ENCODE measurements at regions not wholly inside any gene's neighbourhood (a gene's known extent, or its start where the extent isn't known, plus 50 kb on each side); places are given as distances from the start of the nearest gene placed in this dataset.

- Histone ChIP-seq H4K20me1 (ENCODE audit: insufficient read depth) (no peaks in the 10 kb centered on the region), H3F3A (ENCODE audit: insufficient read depth, low read depth) (no peaks in the 10 kb centered on the region), H3K27ac (no peak overlapping the region), H3K9me3 (ENCODE audit: insufficient read depth, low read depth) (no peaks in the 10 kb centered on the region), H3K4me2 (no peak overlapping the region), H3K27me3 (ENCODE audit: insufficient read depth, low read depth) (no peaks in the 10 kb centered on the region), H3K4me3 (no peak overlapping the region), H3K36me3 (ENCODE audit: low read depth) (no peaks in the 10 kb centered on the region), H2AFZ (no peak overlapping the region), H3K9me2 (ENCODE audit: insufficient read depth) (no peaks in the 10 kb centered on the region), H3K4me1 (replicated peaks; ENCODE audit: insufficient read depth) (no peaks in the 10 kb centered on the region), H3K79me2 (ENCODE audit: low read depth) (no peaks in the 10 kb centered on the region)
- TF ChIP-seq EZH2 (IDR thresholded peaks at IDR 0.05; ENCODE audit: low read depth), result no peak
- TF ChIP-seq CTCF (conservative IDR thresholded peaks at IDR 0.05), result no peak
- ChIA-PET POLR2A (ENCODE audit: unreplicated experiment) (interaction anchor here (0.5 kb wide), 1 partner anchor 560 kb away, joined by 12 read pairs; no protein-coding TSS in a partner anchor), CTCF (no interaction called here)
- intact Hi-C loops (cut with micrococcal nuclease; ENCODE audit: unreplicated experiment), result no loop called here
- BruUV-seq (replicated peaks), result no TSS peak
- DNase-seq, result no peak
Observed at GRCh38 chr3:154783061-154783460, 297.1 kb upstream of the MME start.

GRCh38 chr3:154782151-154782550, 298.0 kb upstream of the MME start:
- H3K4me3 ChIP-seq, result no peak overlapping the region
- H3K9me3 ChIP-seq (ENCODE audit: insufficient read depth, low read depth), result no peaks in the 10 kb centered on the region
- no peaks in the 10 kb centered on the region for H3K4me1 ChIP-seq (replicated peaks; ENCODE audit: insufficient read depth)
- intact Hi-C loops (cut with micrococcal nuclease; ENCODE audit: unreplicated experiment), result no loop called here
- no peak overlapping the region for H2AFZ ChIP-seq
- no peak overlapping the region for H3K4me2 ChIP-seq
- no peak for DNase-seq
- H4K20me1 ChIP-seq (ENCODE audit: insufficient read depth), result no peaks in the 10 kb centered on the region
- no TSS peak for BruUV-seq (replicated peaks)
- ChIA-PET POLR2A (ENCODE audit: unreplicated experiment) (no interaction called here), CTCF (no interaction called here)
- no peak overlapping the region for H3K27ac ChIP-seq
- no peak for TF ChIP-seq EZH2 (IDR thresholded peaks at IDR 0.05; ENCODE audit: low read depth)
- no peak for TF ChIP-seq CTCF (conservative IDR thresholded peaks at IDR 0.05)
- no peaks in the 10 kb centered on the region for H3K79me2 ChIP-seq (ENCODE audit: low read depth)
- no peaks in the 10 kb centered on the region for H3K27me3 ChIP-seq (ENCODE audit: insufficient read depth, low read depth)
- no peaks in the 10 kb centered on the region for H3K36me3 ChIP-seq (ENCODE audit: low read depth)
- H3K9me2 ChIP-seq (ENCODE audit: insufficient read depth), result no peaks in the 10 kb centered on the region
- no peaks in the 10 kb centered on the region for H3F3A ChIP-seq (ENCODE audit: insufficient read depth, low read depth)

DNA sequence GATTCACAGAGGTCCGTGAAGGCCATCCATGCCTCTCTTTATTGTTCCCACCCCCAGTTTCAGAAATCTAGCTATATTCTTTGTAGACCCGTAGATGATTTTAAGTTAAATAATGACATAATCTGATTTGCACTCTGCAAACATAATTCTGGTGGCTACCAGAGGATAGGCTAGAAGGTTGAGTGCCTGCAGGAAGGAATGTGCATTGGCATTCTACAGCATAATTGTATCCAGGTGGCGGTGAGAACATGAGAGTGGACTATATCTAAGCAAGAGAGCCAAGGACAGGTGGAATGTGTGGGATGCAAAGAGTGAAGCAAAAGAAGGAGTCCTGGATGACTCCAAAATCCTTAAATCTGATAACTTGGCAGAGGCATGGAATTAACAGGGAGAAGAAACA, 298.5 kb upstream of the MME start:
- H3K36me3 ChIP-seq (ENCODE audit: low read depth), result no peaks in the 10 kb centered on the region
- ChIA-PET POLR2A (ENCODE audit: unreplicated experiment) (no interaction called here), CTCF (no interaction called here)
- no TSS peak for BruUV-seq (replicated peaks)
- intact Hi-C loops (cut with micrococcal nuclease; ENCODE audit: unreplicated experiment), result no loop called here
- no peaks in the 10 kb centered on the region for H4K20me1 ChIP-seq (ENCODE audit: insufficient read depth)
- no peaks in the 10 kb centered on the region for H3K9me2 ChIP-seq (ENCODE audit: insufficient read depth)
- no peak for DNase-seq
- no peaks in the 10 kb centered on the region for H3K4me1 ChIP-seq (replicated peaks; ENCODE audit: insufficient read depth)
- no peaks in the 10 kb centered on the region for H3K27me3 ChIP-seq (ENCODE audit: insufficient read depth, low read depth)
- H3K4me3 ChIP-seq, result no peak overlapping the region
- no peak for TF ChIP-seq EZH2 (IDR thresholded peaks at IDR 0.05; ENCODE audit: low read depth)
- TF ChIP-seq CTCF (conservative IDR thresholded peaks at IDR 0.05), result peak; percentile 22; the same call in 1 of the 2 replicates
- no peaks in the 10 kb centered on the region for H3K9me3 ChIP-seq (ENCODE audit: insufficient read depth, low read depth)
- no peak overlapping the region for H2AFZ ChIP-seq
- no peak overlapping the region for H3K4me2 ChIP-seq
- H3K79me2 ChIP-seq (ENCODE audit: low read depth), result no peaks in the 10 kb centered on the region
- no peak overlapping the region for H3K27ac ChIP-seq
- no peaks in the 10 kb centered on the region for H3F3A ChIP-seq (ENCODE audit: insufficient read depth, low read depth)

Measured in PC-9 (cell line).